GM21619 (cell line): ENCODE measurements at regions not wholly inside any gene's neighbourhood (a gene's known extent, or its start where the extent isn't known, plus 50 kb on each side); places are given as distances from the start of the nearest gene placed in this dataset.

ENCODE experiments used
- ATAC-seq: cut with Tn5 transposase; IDR thresholded peaks from one replicate; pipeline ENCODE4 v1.9.1; 2021; ENCODE audit not compliant: unreplicated experiment

DNA sequence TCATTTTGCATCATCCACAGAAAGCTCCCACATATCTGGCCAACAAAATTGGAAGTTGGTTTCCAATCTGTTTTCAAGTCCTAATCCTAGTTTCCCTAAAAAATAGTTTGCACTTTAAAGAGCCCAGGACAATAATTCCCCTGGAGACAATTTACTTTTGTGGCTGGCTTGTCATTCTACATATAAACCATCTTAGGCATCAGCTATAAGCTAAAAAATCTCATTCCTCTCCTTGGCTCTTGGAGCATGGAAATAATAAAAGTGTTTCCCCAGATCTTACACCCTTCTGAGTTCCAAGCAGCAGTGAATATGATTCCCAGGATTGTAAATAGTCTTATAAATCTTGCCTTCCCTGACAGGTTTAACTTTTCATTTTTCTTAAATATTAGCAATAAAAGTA is 89.1 kb upstream of the NUDT4 start:
- no peak for ATAC-seq

DNA sequence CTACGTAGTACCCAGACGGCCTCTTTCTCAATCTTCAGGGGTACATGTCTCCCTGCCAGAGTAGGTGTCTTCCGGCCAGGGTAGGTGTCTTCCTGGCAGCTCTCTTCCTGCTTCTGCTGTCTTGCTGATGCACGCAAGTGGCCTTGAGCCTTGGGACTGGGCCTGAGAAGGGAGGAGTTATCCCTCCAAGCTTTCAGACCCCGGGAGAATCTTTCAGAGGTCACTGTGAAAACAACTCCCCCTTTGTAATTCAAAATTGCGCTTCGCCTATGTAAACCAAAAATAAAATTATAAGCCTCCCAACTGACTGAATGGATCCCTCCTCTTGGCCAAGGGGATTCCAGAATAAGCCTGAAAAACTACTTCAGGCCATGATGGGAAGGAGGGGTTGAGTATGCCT is 87.3 kb upstream of the NUDT4 start:
- ATAC-seq, result no peak

DNA sequence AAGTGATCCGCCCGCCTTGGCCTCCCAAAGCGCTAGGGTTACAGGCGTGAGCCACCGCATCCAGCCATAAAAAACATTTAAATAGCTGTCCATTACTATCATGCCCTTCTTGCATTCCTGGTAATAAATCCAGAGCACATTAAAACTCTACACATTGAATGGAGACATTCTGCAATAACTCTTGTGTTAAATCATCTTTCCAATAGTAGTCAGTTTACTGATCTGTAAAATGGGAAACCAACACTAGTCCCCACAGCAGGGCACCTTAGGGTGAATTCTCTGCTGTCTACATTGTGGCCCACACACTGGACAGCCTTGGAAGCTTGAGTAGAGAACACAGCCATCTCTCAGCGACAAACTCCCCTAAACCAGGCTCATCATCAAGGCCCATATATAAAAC is 85.5 kb upstream of the NUDT4 start:
- no peak for ATAC-seq

DNA sequence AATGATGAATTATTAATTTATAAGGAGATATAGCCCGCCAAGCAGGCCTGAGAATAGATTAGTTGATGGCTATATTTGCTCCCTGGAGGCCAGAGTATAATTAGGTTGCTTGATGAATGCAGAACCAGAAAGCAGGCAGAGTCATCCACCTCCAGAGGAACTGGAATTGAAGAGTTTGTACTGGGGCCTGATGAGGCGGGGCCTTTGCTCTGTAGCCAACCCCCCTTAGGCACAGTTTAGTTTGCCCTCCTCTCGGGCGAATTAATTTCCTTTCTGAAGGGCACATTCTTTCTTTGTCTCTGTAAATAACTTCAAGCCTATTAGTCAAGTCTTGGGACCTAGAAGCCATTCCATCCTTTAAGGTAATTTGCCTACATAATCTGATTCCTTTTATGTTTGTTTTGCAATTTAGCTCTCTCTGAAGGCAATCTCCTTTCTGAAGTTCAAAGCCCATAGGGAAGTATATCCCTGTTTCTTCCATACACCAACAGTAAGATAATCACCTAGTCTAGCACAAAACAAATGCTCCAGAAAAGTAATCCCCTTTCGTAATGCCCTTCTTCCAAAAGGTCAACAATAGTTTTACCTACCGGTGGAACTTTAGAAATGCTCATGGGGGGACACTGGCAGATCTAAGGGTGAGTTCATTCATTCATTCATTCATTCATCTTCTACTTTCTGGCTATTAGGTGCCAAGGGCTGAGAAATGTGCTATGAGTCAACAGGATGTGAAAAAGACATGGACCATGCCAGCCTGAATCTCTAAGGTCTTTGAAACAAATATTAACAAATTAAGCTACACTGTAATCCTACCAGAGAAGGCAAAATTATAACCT is 84.8 kb upstream of the NUDT4 start:
- no peak for ATAC-seq

DNA sequence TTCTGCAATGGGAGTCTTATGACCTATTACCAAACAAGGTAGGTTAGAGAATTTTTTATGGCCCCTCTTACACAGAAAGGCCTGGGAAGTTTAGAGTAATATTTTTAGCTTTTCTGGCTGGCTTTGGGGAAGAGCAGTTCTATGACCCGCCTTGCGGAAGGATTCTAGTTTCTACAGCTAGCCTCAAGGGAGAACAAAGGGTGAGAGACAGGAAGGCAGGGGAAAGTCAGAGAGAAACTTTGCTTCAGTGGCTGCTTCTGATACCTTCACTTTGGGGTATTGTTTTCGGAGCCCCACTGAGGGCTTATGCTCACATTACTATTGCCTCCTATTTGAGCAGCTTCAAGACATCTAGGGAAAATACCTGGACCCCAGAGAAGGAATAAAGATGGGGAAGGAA is 80.7 kb upstream of the NUDT4 start:
- peak; percentile 94 for ATAC-seq

GRCh38 chr12:93297536-93297935 is 80.2 kb upstream of the NUDT4 start:
- ATAC-seq, result no peak

GRCh38 chr12:93299262-93299846 is 78.4 kb upstream of the NUDT4 start:
- ATAC-seq, result no peak

GRCh38 chr12:93300611-93301021 is 77.1 kb upstream of the NUDT4 start:
- no peak for ATAC-seq

- ATAC-seq, result no peak
Measured at GRCh38 chr12:93302331-93303229, 75.1 kb upstream of the NUDT4 start.

DNA sequence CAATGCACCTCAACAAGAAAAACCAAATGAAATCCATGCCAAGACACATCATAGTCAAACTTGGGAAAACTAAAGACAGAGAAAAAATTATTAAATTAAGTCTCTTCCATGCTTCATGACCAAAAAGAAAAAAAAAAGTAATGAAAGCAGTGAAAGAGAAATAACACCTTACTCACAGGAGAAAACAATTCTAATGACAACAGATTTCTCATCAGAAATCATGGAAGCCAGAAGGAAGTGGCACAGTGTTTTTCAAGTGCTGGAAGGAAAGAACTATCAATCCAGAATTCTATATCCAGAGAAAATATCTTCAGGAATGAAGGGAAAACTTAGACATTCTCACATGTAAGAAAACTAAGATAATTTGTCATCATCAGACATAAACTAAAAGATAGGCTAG is 71.1 kb upstream of the NUDT4 start:
- ATAC-seq, result no peak

- ATAC-seq, result no peak
Measured at GRCh38 chr12:93308281-93308680, 69.4 kb upstream of the NUDT4 start.

DNA sequence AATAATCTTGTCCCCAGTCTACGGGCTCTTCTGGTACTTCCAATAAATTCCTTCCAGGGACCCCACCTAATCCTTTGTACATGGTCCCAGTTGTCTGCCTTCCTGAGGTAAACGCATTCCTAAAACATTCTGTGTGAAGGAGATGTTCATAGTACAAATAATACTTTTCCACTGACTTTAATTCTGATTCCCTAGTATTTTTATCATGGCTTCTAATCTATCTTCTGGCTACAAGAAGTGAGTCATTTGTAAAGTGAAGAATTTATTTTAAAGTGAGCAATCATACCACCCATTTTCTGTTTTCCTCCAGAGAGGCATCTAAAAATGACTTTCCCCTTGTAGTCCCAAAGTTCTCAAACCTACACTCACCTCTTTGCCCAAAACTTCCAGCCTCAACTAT is 65.9 kb upstream of the NUDT4 start:
- no peak for ATAC-seq

- no peak for ATAC-seq
Measured at GRCh38 chr12:93314177-93314497, 63.6 kb upstream of the NUDT4 start.

DNA sequence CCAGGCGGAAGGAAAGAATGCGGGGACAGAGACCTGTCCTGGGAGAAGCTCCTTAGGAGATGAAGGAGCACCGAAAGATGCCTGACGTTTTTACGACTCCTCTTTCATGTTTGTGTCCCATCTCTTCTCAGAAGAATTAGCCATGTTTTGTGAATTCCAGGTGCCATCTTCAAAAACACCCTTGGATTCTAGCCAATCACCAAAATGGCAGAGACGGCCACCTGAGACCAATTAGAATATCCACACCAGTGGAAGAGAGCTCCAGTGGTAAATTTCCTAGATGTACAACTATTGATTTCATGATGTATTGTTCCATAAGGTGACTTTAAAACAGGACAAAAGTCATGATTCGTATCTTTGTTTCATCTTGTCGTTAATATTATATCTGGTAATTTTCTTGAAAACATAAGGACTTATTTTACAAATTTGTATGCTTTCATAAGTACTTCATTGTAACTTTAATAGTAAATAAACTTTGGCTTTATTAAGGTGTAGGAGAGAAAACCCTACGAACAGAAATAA is 62.3 kb upstream of the NUDT4 start:
- no peak for ATAC-seq

DNA sequence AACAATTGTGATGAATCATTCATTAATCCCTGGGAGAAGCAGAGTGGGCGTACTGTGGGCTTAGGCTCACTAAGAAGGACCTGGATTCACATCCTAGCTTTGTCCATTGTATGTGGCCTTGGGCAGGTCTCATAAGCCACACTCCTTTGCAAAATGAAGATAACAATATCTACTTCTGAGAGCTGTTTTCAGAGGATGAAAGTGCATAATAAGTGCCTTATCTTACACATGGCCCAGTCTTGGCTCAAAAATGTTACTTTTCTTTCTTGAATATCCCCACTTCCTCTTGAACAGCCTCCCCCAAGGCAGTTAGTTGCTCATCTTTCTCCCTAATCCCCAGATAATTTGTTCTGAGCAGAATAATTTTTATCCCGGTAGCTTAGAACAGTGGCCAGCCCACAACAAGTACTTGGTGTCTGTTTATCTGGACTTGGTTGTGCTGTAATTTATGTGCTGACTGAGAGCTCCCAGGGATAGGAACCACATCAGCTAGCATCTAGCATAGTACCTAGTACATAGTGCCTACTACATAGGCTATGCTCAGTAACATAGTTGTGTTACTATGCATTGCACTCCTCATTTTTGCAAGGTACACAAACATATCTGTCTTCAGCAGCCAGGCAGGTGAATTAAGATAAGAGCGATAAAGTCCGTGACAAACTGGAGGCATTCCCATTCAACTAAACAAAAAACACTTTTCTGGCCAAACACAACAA is 61.7 kb upstream of the NUDT4 start:
- no peak for ATAC-seq

DNA sequence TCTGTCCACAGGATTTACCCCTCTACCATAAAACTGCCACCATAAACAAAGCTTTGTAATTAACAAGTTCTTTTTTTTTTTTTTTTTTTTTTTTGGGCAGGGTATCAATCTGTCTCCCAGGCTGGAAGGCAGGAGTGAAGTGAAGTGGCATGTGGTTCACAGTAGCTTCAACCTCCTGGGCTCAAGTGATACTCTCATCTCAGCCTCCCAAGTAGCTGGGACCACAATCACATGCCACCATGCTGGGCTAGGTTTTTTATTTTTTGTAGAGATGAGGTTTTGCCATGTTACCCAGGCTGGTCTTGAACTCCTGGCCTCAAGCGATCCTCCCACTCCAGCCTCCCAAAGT is 61.1 kb upstream of the NUDT4 start:
- ATAC-seq, result no peak

- ATAC-seq, result no peak
Measured at GRCh38 chr12:93317227-93317626, 60.5 kb upstream of the NUDT4 start.

GRCh38 chr12:93318720-93319522 is 58.8 kb upstream of the NUDT4 start:
- ATAC-seq, result no peak

- no peak for ATAC-seq
Measured at GRCh38 chr12:93319523-93320050, 58.1 kb upstream of the NUDT4 start.

DNA sequence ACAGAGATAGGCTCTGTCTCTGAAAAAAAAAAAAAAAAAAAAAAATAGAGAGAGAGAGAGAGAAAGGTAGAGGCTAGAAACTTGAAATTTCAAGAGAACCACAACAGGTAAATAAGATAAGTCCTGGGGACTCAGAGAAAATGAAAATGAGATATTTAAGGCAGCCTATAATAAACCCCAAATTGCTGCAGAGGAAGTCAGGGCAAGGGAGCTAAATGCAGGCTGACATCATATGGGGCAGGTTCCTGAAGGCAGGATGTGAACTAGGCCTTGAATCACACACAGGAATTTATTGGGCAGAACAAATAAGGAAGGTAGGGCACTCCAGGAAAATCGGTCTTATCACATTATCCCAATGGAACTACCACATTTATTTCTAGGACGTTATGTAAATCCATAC is 54.9 kb upstream of the NUDT4 start:
- no peak for ATAC-seq
